PC-9 (cell line): ENCODE measurements at regions not wholly inside any gene's neighbourhood (a gene's known extent, or its start where the extent isn't known, plus 50 kb on each side); places are given as distances from the start of the nearest gene placed in this dataset.

ENCODE experiments used
- EZH2 ChIP-seq: fragments of 200-600 bp; sonication (generic); IDR thresholded peaks from 2 replicates; pipeline ENCODE4 v1.8.0; 2017; ENCODE audit warnings: antibody characterized with exemption, low read depth
- TF ChIP-seq, protein P1 (sequence below): fragments of 200-600 bp; sonication (generic); conservative IDR thresholded peaks from 2 replicates; pipeline ENCODE4 v1.6.1; 2017; ENCODE audit warnings: mixed run types, antibody characterized with exemption, mild to moderate bottlenecking, moderate library complexity

DNA sequence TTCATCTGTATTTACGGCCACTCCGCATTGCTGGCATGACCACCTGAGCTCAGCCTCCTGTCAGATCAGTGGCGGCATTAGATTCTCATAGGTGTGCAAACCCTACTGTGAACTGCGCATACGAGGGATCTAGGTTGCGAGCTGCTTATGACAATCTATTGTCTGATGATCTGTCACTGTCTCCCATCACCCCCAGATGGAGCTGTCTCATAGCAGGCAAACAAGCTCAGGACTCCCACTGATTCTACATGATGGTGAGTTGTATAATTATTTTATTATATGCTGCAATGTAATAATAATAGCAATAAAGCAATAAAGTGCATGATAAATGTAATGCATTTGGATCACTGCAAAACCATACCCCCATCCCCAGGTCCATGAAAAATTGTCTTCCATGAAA lies 1172.9 kb upstream of the AUTS2 start:
- TF ChIP-seq, protein P1, sequence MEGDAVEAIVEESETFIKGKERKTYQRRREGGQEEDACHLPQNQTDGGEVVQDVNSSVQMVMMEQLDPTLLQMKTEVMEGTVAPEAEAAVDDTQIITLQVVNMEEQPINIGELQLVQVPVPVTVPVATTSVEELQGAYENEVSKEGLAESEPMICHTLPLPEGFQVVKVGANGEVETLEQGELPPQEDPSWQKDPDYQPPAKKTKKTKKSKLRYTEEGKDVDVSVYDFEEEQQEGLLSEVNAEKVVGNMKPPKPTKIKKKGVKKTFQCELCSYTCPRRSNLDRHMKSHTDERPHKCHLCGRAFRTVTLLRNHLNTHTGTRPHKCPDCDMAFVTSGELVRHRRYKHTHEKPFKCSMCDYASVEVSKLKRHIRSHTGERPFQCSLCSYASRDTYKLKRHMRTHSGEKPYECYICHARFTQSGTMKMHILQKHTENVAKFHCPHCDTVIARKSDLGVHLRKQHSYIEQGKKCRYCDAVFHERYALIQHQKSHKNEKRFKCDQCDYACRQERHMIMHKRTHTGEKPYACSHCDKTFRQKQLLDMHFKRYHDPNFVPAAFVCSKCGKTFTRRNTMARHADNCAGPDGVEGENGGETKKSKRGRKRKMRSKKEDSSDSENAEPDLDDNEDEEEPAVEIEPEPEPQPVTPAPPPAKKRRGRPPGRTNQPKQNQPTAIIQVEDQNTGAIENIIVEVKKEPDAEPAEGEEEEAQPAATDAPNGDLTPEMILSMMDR = peak; percentile 41
- no peak for TF ChIP-seq EZH2
